Adrenal gland (tissue), 9 donors: ENCODE measurements at regions not wholly inside any gene's neighbourhood (a gene's known extent, or its start where the extent isn't known, plus 50 kb on each side); places are given as distances from the start of the nearest gene placed in this dataset.

Experiments used
- DNase-seq, 7 donors: peaks; one replicate each; pipeline ENCODE4 v3.0.0-alpha.2; 2019 to 2020
- H3K27ac ChIP-seq, 5 donors: fragments of 200-600 bp; sonication (generic) in 4 of 5; 1 replicate in 3 of 5; 2 replicates in 2 of 5; pipeline versions ENCODE4 v1.5.1 to v1.8.0; 2016 to 2020; ENCODE audit warnings: mild to moderate bottlenecking in 1 of 5
- H3K27me3 ChIP-seq: fragments of 200-600 bp; 2 replicates; pipeline ENCODE4 v1.8.0; 2021
- H3K36me3 ChIP-seq, 2 donors: fragments of 200-600 bp; replicated peaks in 1 of 2; 1 replicate in 1 of 2; 2 replicates in 1 of 2; pipeline versions ENCODE4 v1.5.1 to v1.8.0; 2018 to 2022
- H3K4me1 ChIP-seq, 2 donors: fragments of 200-600 bp; replicated peaks in 1 of 2; 1 replicate in 1 of 2; 2 replicates in 1 of 2; pipeline versions ENCODE4 v1.5.1 to v1.8.0; 2018 to 2021
- H3K4me3 ChIP-seq, 4 donors: fragments of 200-600 bp; sonication (generic) in 3 of 4; one replicate each; pipeline ENCODE4 v1.5.1; 2016 to 2018
- H3K9me3 ChIP-seq, 3 donors: fragments of 200-600 bp; sonication (generic) in 1 of 3; replicated peaks in 1 of 3; 1 replicate in 2 of 3; 2 replicates in 1 of 3; pipeline versions ENCODE4 v1.5.1 to v1.8.0; 2016 to 2021
- CTCF ChIP-seq, 6 experiments: fragments of 450-650 bp in 4 of 6; fragments of 200-600 bp in 2 of 6; sonication (generic) in 1 of 6; IDR thresholded peaks; 1 replicate in 5 of 6; 2 replicates in 1 of 6; pipeline versions ENCODE4 v1.5.1 to v1.8.0; 2016 to 2021; ENCODE audit warnings: antibody characterized with exemption in 6 of 6, mild to moderate bottlenecking in 2 of 6, moderate library complexity in 1 of 6
- POLR2A ChIP-seq, 2 donors: fragments of 450-650 bp; IDR thresholded peaks; one replicate each; pipeline ENCODE4 v1.6.1; 2017; ENCODE audit warnings: antibody characterized with exemption in 2 of 2, mild to moderate bottlenecking in 2 of 2, moderate library complexity in 1 of 2
- WGBS, 4 donors: extraction: QIAGEN DNeasy Blood & Tissue Kit in 2 of 4; methylation state at CpG; one replicate each; pipeline versions ENCODE4 v1.1.5 to v1.1.7; 2013 to 2017; 5-methylcytosine and 5-hydroxymethylcytosine counted together
- intact Hi-C, 2 donors: fragments of 100-400 bp; cut with DNase I; formaldehyde crosslinking; loops; one replicate each; pipeline versions ENCODE4 v1.14.1 to v1.15.0; 2022 to 2023
- donor health status: healthy with polysubstance abuse.
- donor health status: Bipolar disorder and iron deficiency.
- donor health status: DM: yes; HTN: yes; CAD: no.
- donor health status: DM: no; HTN: no; CAD: no.
- donor health status: DM: no; HTN: no; CAD: no.

- H3K4me1 ChIP-seq, result no peaks in the 10 kb centered on the region
- H3K4me3 ChIP-seq, result no peak overlapping the region
- intact Hi-C loops, result no loop called here
- TF ChIP-seq CTCF (IDR thresholded peaks at IDR 0.05) (no peak), POLR2A (IDR thresholded peaks at IDR 0.05) (no peak)
- H3K27ac ChIP-seq, result no peak overlapping the region
- DNase-seq, result no peak
- H3K27me3 ChIP-seq, result no peaks in the 10 kb centered on the region
- no peaks in the 10 kb centered on the region for H3K9me3 ChIP-seq
- no peaks in the 10 kb centered on the region for H3K36me3 ChIP-seq
These were observed 763.5 kb upstream of the MAP3K7 start for GRCh38 chr6:91350146-91350908.

- no peaks in the 10 kb centered on the region for H3K27me3 ChIP-seq
- intact Hi-C loops, result no loop called here
- H3K9me3 ChIP-seq, result no peaks in the 10 kb centered on the region
These were observed 754.6 kb upstream of the MAP3K7 start for GRCh38 chr6:91341473-91341872.

GRCh38 chr6:91340896-91341395 is 754.1 kb upstream of the MAP3K7 start:
- intact Hi-C loops, result no loop called here
- Histone ChIP-seq H3K4me3 (no peak overlapping the region), H3K27ac (no peak overlapping the region), H3K27me3 (no peaks in the 10 kb centered on the region), H3K4me1 (no peaks in the 10 kb centered on the region), H3K36me3 (no peaks in the 10 kb centered on the region), H3K9me3 (no peaks in the 10 kb centered on the region)
- DNase-seq, result no peak
- TF ChIP-seq CTCF (IDR thresholded peaks at IDR 0.05) (no peak), POLR2A (IDR thresholded peaks at IDR 0.05) (no peak)
- WGBS, 4 donors, result 59 to 73% (median 61%) methylated on average over 3 of the region's 3 CpGs

More at GRCh38 chr6:91341473-91341872, 754.6 kb upstream of the MAP3K7 start:
- Histone ChIP-seq H3K36me3 (no peaks in the 10 kb centered on the region), H3K4me1 (no peaks in the 10 kb centered on the region), H3K4me3 (no peak overlapping the region), H3K27ac (no peak overlapping the region)
- DNase-seq, result no peak
- TF ChIP-seq CTCF (IDR thresholded peaks at IDR 0.05) (no peak), POLR2A (IDR thresholded peaks at IDR 0.05) (no peak)
- WGBS, 4 donors, result 64 to 77% (median 73%) methylated on average over 3 of the region's 3 CpGs

- WGBS, 4 donors, result 81 to 86% (median 82%) methylated on average over 4 of the region's 4 CpGs
- Histone ChIP-seq H3K27me3 (no peaks in the 10 kb centered on the region), H3K36me3 (no peaks in the 10 kb centered on the region), H3K4me1 (no peaks in the 10 kb centered on the region), H3K9me3 (no peaks in the 10 kb centered on the region), H3K27ac (no peak overlapping the region), H3K4me3 (no peak overlapping the region)
- DNase-seq, result no peak
- intact Hi-C loops, result no loop called here
- TF ChIP-seq CTCF (IDR thresholded peaks at IDR 0.05) (peak in 1 of 6 experiments; percentile 20), POLR2A (IDR thresholded peaks at IDR 0.05) (no peak)
These were observed 751.1 kb upstream of the MAP3K7 start for GRCh38 chr6:91337967-91338366.
